ENCODE measurements at regions not wholly inside any gene's neighbourhood (a gene's known extent, or its start where the extent isn't known, plus 50 kb on each side); places are given as distances from the start of the nearest gene placed in this dataset.

- H3F3A ChIP-seq (ENCODE audit: control insufficient read depth, insufficient read depth) = no peaks in the 10 kb centered on the region
- H3K27ac ChIP-seq (ENCODE audit: low read depth, low read length) = no peak overlapping the region
- TF ChIP-seq EZH2phosphoT487 (IDR thresholded peaks at IDR 0.05; ENCODE audit: borderline replicate concordance, low read length) (no peak), CTCF (IDR thresholded peaks at IDR 0.05; ENCODE audit: low read depth, low read length, poor library complexity, severe bottlenecking) (no peak)
- H3K79me2 ChIP-seq (ENCODE audit: control insufficient read depth, low read length) = no peaks in the 10 kb centered on the region
- H3K4me3 ChIP-seq (ENCODE audit: low read length) = no peak overlapping the region
- no peaks in the 10 kb centered on the region for H3K9me2 ChIP-seq (replicated peaks; ENCODE audit: control insufficient read depth, low read length)
- H3K9me3 ChIP-seq (ENCODE audit: control insufficient read depth, insufficient read depth, low read length) = no peaks in the 10 kb centered on the region
- H4K20me1 ChIP-seq (ENCODE audit: control insufficient read depth, insufficient read depth, low read depth, low read length) = no peaks in the 10 kb centered on the region
- H3K4me2 ChIP-seq (ENCODE audit: low read length) = no peak overlapping the region
- no peaks in the 10 kb centered on the region for H3K36me3 ChIP-seq (ENCODE audit: control insufficient read depth, low read length)
- H3K27me3 ChIP-seq (ENCODE audit: control insufficient read depth, low read length) = peaks cover 9% of the 10 kb centered on the region; the same call in 1 of the 2 replicates
- no peaks in the 10 kb centered on the region for H3K4me1 ChIP-seq (ENCODE audit: control insufficient read depth, low read length)
Measured at GRCh38 chr12:4223273-4223845, 50.2 kb upstream of the CCND2 start.

- no peaks in the 10 kb centered on the region for H3K79me2 ChIP-seq (ENCODE audit: control insufficient read depth, low read length)
- no peaks in the 10 kb centered on the region for H3K36me3 ChIP-seq (ENCODE audit: control insufficient read depth, low read length)
- H3F3A ChIP-seq (ENCODE audit: control insufficient read depth, insufficient read depth) = no peaks in the 10 kb centered on the region
- no peaks in the 10 kb centered on the region for H3K9me2 ChIP-seq (replicated peaks; ENCODE audit: control insufficient read depth, low read length)
- H4K20me1 ChIP-seq (ENCODE audit: control insufficient read depth, insufficient read depth, low read depth, low read length) = no peaks in the 10 kb centered on the region
- no peak overlapping the region for H3K27ac ChIP-seq (ENCODE audit: low read depth, low read length)
- no peaks in the 10 kb centered on the region for H3K9me3 ChIP-seq (ENCODE audit: control insufficient read depth, insufficient read depth, low read length)
- no peak for TF ChIP-seq CTCF (IDR thresholded peaks at IDR 0.05; ENCODE audit: low read depth, low read length, poor library complexity, severe bottlenecking)
- TF ChIP-seq EZH2phosphoT487 (IDR thresholded peaks at IDR 0.05; ENCODE audit: borderline replicate concordance, low read length) = no peak
- H3K4me2 ChIP-seq (ENCODE audit: low read length) = no peak overlapping the region
- H3K4me3 ChIP-seq (ENCODE audit: low read length) = no peak overlapping the region
- H3K4me1 ChIP-seq (ENCODE audit: control insufficient read depth, low read length) = no peaks in the 10 kb centered on the region
- peaks cover 27% of the 10 kb centered on the region for H3K27me3 ChIP-seq (ENCODE audit: control insufficient read depth, low read length)
Measured at GRCh38 chr12:4221258-4221620, 52.3 kb upstream of the CCND2 start.

GRCh38 chr12:4220536-4221257 is 52.9 kb upstream of the CCND2 start:
- Histone ChIP-seq H4K20me1 (ENCODE audit: control insufficient read depth, insufficient read depth, low read depth, low read length) (no peaks in the 10 kb centered on the region), H3K9me3 (ENCODE audit: control insufficient read depth, insufficient read depth, low read length) (no peaks in the 10 kb centered on the region), H3K9me2 (replicated peaks; ENCODE audit: control insufficient read depth, low read length) (no peaks in the 10 kb centered on the region), H3K27ac (ENCODE audit: low read depth, low read length) (no peak overlapping the region), H3F3A (ENCODE audit: control insufficient read depth, insufficient read depth) (no peaks in the 10 kb centered on the region), H3K36me3 (ENCODE audit: control insufficient read depth, low read length) (no peaks in the 10 kb centered on the region), H3K4me2 (ENCODE audit: low read length) (no peak overlapping the region), H3K79me2 (ENCODE audit: control insufficient read depth, low read length) (no peaks in the 10 kb centered on the region), H3K27me3 (ENCODE audit: control insufficient read depth, low read length) (peaks cover 32% of the 10 kb centered on the region), H3K4me1 (ENCODE audit: control insufficient read depth, low read length) (peaks cover under 1% of the 10 kb centered on the region; the same call in 1 of the 2 replicates), H3K4me3 (ENCODE audit: low read length) (no peak overlapping the region)
- TF ChIP-seq CTCF (IDR thresholded peaks at IDR 0.05; ENCODE audit: low read depth, low read length, poor library complexity, severe bottlenecking) (no peak), EZH2phosphoT487 (IDR thresholded peaks at IDR 0.05; ENCODE audit: borderline replicate concordance, low read length) (no peak)

All from DOHH2 (cell line).